ENCODE measurements at regions not wholly inside any gene's neighbourhood (a gene's known extent, or its start where the extent isn't known, plus 50 kb on each side); places are given as distances from the start of the nearest gene placed in this dataset.

DNA sequence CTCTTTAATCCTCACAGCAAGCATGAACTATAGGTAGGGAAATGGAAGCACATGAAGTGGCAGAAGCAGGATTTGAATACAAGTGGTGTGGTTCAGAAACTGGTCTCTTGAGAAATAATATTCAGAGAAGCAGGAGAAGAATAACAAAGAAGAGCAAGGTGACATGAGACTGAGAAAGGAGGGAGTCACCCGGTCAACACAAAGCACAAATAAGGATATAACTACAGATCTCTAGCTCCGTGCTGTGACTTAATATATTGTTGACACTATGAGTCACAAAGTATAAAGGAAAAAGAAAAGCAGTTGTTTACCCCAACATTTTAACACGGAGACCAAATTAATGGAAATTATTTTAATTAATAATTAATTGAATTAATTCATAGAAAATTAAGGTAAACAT lies 204.5 kb downstream of the CPE start:
- Histone ChIP-seq H3K9me3 (ENCODE audit: low read length) (no peaks in the 10 kb centered on the region), H4K20me1 (ENCODE audit: insufficient read depth) (no peaks in the 10 kb centered on the region), H3K27ac (ENCODE audit: low read length) (no peak overlapping the region), H3K4me3 (ENCODE audit: low read length) (no peak overlapping the region), H3K9me2 (ENCODE audit: insufficient read depth, low read length) (no peaks in the 10 kb centered on the region), H3F3A (ENCODE audit: insufficient read depth, low read length, poor library complexity, severe bottlenecking) (no peaks in the 10 kb centered on the region), H3K27me3 (ENCODE audit: insufficient read depth, low read depth, low read length) (no peaks in the 10 kb centered on the region), H3K9ac (ENCODE audit: low read length) (no peak overlapping the region), H2AFZ (ENCODE audit: low read depth, low read length) (no peak overlapping the region), H3K4me2 (ENCODE audit: low read length) (no peak overlapping the region), H3K36me3 (ENCODE audit: insufficient read depth, low read length) (no peaks in the 10 kb centered on the region), H3K79me2 (replicated peaks; ENCODE audit: insufficient read depth, low read length) (no peaks in the 10 kb centered on the region)
- TF ChIP-seq SMC3 (conservative IDR thresholded peaks at IDR 0.05; ENCODE audit: poor library complexity) (no peak), RAD21 (conservative IDR thresholded peaks at IDR 0.05) (no peak), EP300 (conservative IDR thresholded peaks at IDR 0.05; ENCODE audit: poor library complexity, severe bottlenecking) (no peak), TAF1 (IDR thresholded peaks at IDR 0.05; ENCODE audit: low read depth) (no peak), MXI1 (conservative IDR thresholded peaks at IDR 0.05; ENCODE audit: poor library complexity, severe bottlenecking) (no peak), POLR2AphosphoS5 (IDR thresholded peaks at IDR 0.05) (no peak), EZH2 (IDR thresholded peaks at IDR 0.05; ENCODE audit: borderline replicate concordance, insufficient read depth, low read length, poor library complexity, severe bottlenecking) (no peak)
- TF ChIP-seq, protein P1, sequence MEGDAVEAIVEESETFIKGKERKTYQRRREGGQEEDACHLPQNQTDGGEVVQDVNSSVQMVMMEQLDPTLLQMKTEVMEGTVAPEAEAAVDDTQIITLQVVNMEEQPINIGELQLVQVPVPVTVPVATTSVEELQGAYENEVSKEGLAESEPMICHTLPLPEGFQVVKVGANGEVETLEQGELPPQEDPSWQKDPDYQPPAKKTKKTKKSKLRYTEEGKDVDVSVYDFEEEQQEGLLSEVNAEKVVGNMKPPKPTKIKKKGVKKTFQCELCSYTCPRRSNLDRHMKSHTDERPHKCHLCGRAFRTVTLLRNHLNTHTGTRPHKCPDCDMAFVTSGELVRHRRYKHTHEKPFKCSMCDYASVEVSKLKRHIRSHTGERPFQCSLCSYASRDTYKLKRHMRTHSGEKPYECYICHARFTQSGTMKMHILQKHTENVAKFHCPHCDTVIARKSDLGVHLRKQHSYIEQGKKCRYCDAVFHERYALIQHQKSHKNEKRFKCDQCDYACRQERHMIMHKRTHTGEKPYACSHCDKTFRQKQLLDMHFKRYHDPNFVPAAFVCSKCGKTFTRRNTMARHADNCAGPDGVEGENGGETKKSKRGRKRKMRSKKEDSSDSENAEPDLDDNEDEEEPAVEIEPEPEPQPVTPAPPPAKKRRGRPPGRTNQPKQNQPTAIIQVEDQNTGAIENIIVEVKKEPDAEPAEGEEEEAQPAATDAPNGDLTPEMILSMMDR (IDR thresholded peaks at IDR 0.05; ENCODE audit: poor library complexity, severe bottlenecking), result no peak
- TF ChIP-seq, protein P2, sequence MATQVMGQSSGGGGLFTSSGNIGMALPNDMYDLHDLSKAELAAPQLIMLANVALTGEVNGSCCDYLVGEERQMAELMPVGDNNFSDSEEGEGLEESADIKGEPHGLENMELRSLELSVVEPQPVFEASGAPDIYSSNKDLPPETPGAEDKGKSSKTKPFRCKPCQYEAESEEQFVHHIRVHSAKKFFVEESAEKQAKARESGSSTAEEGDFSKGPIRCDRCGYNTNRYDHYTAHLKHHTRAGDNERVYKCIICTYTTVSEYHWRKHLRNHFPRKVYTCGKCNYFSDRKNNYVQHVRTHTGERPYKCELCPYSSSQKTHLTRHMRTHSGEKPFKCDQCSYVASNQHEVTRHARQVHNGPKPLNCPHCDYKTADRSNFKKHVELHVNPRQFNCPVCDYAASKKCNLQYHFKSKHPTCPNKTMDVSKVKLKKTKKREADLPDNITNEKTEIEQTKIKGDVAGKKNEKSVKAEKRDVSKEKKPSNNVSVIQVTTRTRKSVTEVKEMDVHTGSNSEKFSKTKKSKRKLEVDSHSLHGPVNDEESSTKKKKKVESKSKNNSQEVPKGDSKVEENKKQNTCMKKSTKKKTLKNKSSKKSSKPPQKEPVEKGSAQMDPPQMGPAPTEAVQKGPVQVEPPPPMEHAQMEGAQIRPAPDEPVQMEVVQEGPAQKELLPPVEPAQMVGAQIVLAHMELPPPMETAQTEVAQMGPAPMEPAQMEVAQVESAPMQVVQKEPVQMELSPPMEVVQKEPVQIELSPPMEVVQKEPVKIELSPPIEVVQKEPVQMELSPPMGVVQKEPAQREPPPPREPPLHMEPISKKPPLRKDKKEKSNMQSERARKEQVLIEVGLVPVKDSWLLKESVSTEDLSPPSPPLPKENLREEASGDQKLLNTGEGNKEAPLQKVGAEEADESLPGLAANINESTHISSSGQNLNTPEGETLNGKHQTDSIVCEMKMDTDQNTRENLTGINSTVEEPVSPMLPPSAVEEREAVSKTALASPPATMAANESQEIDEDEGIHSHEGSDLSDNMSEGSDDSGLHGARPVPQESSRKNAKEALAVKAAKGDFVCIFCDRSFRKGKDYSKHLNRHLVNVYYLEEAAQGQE (IDR thresholded peaks at IDR 0.05; ENCODE audit: borderline replicate concordance), result no peak

DNA sequence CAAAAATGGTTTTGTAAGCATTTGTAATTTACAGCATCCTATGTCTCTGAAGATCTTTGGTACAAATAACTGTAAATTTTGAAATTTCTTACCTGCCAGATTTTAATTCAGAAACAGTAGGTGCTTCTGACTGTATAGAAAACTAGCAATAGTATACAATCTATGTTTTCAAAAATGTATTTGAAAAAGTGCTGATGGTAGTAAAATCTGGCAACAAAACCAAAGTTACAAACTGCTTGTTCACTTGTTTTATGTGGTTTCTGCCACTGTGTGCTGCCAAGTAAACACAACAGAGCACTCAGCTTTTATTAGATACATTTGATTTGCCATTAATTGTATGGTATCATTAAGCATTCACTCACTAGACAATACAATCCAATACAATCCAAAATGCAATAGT lies 206.1 kb downstream of the CPE start:
- Histone ChIP-seq H3K79me2 (replicated peaks; ENCODE audit: insufficient read depth, low read length) (no peaks in the 10 kb centered on the region), H3F3A (ENCODE audit: insufficient read depth, low read length, poor library complexity, severe bottlenecking) (no peaks in the 10 kb centered on the region), H3K27ac (ENCODE audit: low read length) (no peak overlapping the region), H3K27me3 (ENCODE audit: insufficient read depth, low read depth, low read length) (no peaks in the 10 kb centered on the region), H3K4me2 (ENCODE audit: low read length) (no peak overlapping the region), H2AFZ (ENCODE audit: low read depth, low read length) (no peak overlapping the region), H3K36me3 (ENCODE audit: insufficient read depth, low read length) (no peaks in the 10 kb centered on the region), H4K20me1 (ENCODE audit: insufficient read depth) (no peaks in the 10 kb centered on the region), H3K9ac (ENCODE audit: low read length) (no peak overlapping the region), H3K4me3 (ENCODE audit: low read length) (no peak overlapping the region), H3K9me2 (ENCODE audit: insufficient read depth, low read length) (no peaks in the 10 kb centered on the region), H3K9me3 (ENCODE audit: low read length) (no peaks in the 10 kb centered on the region)
- TF ChIP-seq MXI1 (conservative IDR thresholded peaks at IDR 0.05; ENCODE audit: poor library complexity, severe bottlenecking), result no peak
- TF ChIP-seq, protein P1 (IDR thresholded peaks at IDR 0.05; ENCODE audit: poor library complexity, severe bottlenecking), result no peak
- no peak for TF ChIP-seq TAF1 (IDR thresholded peaks at IDR 0.05; ENCODE audit: low read depth)
- TF ChIP-seq RAD21 (conservative IDR thresholded peaks at IDR 0.05), result no peak
- no peak for TF ChIP-seq SMC3 (conservative IDR thresholded peaks at IDR 0.05; ENCODE audit: poor library complexity)
- no peak for TF ChIP-seq EZH2 (IDR thresholded peaks at IDR 0.05; ENCODE audit: borderline replicate concordance, insufficient read depth, low read length, poor library complexity, severe bottlenecking)
- no peak for TF ChIP-seq EP300 (conservative IDR thresholded peaks at IDR 0.05; ENCODE audit: poor library complexity, severe bottlenecking)
- no peak for TF ChIP-seq POLR2AphosphoS5 (IDR thresholded peaks at IDR 0.05)
- TF ChIP-seq, protein P2 (IDR thresholded peaks at IDR 0.05; ENCODE audit: borderline replicate concordance), result no peak
